GM21717 (cell line): ENCODE measurements at regions not wholly inside any gene's neighbourhood (a gene's known extent, or its start where the extent isn't known, plus 50 kb on each side); places are given as distances from the start of the nearest gene placed in this dataset.
A peak's percentile ranks its signal among the peaks of the same experiment; 100 is the strongest.
"Not testable (repeated sequence)": the region's sequence is repeated elsewhere in the genome, so short reads cannot be mapped to it uniquely, and the experiment has no call there.

ENCODE experiments used
- ATAC-seq: cut with Tn5 transposase; IDR thresholded peaks from one replicate; pipeline ENCODE4 v1.9.1; 2021; ENCODE audit warnings: mild to moderate bottlenecking, moderate library complexity; ENCODE audit not compliant: unreplicated experiment

GRCh38 chr12:105682821-105683220 is 352.3 kb downstream of the C12orf75 start:
- ATAC-seq: not testable (repeated sequence)

- ATAC-seq: not testable (repeated sequence)
Observed at GRCh38 chr12:105683836-105684235, 353.3 kb downstream of the C12orf75 start.

DNA sequence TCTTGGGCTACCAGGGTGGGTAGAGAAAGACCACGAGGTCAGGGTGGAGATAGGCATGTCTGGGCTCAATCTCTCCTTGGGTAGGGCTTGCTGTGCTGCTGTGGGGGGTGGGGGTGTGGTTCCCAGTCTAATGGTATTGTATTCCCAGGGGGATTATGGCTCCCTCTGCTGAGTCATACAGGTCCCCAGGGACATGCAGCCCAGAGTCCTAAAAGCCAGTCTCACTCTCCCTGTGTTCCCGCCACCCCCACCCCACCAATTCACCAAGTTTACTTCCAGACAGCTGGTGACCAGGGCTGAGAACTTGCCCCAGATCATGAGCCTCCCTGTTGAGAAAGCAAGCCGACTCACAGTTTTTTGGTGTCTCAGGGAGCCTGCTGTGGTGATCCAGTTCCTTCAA is 367.6 kb downstream of the C12orf75 start:
- ATAC-seq: no peak

GRCh38 chr12:105699209-105699608 is 368.7 kb downstream of the C12orf75 start:
- ATAC-seq: no peak

GRCh38 chr12:105704787-105705186 is 374.3 kb downstream of the C12orf75 start:
- no peak for ATAC-seq

GRCh38 chr12:105705235-105705634 is 374.7 kb downstream of the C12orf75 start:
- ATAC-seq: no peak

DNA sequence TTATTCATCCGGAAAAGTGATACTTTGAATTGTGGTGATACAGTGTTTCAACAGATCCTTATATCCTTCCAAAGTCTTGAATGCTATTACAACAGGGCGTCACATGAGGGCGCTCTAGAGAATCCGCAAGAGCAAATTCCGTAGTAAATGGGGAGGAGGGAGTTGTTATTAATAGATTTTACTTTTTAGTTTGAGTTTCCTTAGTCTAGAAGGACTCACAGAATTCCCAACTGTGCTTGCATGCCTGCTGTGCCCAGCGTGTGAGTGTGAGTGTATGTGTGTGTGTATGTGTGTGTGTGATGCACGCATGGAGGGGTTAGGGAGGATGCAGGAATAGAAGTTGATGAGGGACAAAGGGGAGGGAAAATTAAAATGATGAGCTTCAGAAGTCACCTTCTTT is 375.3 kb downstream of the C12orf75 start:
- ATAC-seq: no peak

- no peak for ATAC-seq
Observed at GRCh38 chr12:105706321-105706972, 376.0 kb downstream of the C12orf75 start.

GRCh38 chr12:105706973-105707334 is 376.5 kb downstream of the C12orf75 start:
- ATAC-seq: no peak

DNA sequence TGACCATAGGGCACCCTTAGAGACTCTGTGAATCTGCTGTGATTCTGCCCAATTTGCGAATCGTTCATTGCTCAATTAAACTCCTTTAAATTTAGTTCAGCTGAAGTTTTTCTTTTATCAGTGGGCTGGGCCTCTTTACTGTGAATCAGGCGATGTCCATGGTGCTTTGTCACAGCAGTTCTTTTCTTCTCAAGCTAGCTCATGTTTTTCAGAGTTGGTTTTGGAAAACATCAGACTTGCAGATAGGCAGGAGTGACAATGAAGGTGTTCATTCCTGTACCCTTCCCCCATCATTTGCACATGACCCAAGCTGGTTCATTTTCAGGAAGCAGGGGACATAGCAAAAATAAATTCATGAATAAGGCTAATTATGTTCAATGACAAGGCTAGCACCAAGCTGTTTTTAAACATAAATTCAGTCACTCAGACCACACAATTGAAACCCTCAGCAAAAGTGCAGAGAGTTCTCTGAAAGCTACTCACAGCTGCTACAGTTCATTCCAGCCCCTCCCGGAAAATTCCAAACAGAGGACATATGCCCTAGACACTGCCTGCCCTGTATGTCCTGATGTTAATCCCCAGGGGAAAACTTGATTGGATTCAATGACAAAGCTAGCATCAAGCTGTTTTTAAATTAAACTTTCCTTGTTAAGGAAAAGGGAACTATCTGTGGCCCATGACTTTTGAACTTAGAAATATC is 383.3 kb downstream of the C12orf75 start:
- ATAC-seq: no peak

GRCh38 chr12:105716621-105717020 is 386.1 kb downstream of the C12orf75 start:
- ATAC-seq: no peak

- peak; percentile 62 for ATAC-seq
Observed at GRCh38 chr12:105721051-105721825, 390.7 kb downstream of the C12orf75 start.

DNA sequence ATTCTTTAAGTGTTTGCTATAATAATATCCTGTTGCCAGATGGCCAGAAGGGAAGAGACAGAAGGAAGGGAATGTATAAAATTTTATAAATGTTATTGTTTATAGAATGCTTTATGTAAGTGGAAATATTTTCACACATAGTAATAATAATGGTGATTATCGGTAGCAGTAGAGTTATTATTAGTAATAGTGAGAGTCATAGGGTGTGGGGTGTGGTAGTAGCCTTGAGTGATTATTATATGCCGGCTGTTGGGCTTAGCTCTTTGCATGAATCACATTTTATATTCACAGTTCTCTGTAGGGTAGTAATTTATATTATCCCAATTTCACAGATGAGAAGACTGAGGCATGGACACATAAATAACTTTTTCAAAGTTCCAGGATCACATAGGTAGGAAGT is 391.4 kb downstream of the C12orf75 start:
- ATAC-seq: peak; percentile 41

GRCh38 chr12:105723066-105723465 is 392.6 kb downstream of the C12orf75 start:
- no peak for ATAC-seq

DNA sequence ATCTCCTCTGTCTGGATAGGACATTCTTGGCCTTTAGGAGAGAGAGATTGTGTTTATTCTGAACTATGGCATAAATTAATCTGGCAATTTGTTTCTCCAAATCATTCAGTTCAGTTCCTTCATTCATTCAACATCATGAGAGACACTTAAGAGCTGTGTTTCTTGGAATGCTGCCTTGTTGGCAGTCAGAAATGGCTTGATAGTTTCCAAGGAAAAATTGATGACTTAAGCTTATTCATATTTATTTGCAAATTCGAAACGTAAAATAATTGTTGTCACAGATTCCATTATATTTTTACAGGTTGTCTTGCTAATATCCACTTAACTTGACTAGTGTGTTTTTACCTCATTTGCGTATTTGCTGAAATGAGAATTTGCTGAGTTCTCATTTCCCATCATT is 393.0 kb downstream of the C12orf75 start:
- ATAC-seq: no peak

GRCh38 chr12:105724641-105725040 is 394.1 kb downstream of the C12orf75 start:
- ATAC-seq: no peak

GRCh38 chr12:105725054-105725453 is 394.6 kb downstream of the C12orf75 start:
- no peak for ATAC-seq

DNA sequence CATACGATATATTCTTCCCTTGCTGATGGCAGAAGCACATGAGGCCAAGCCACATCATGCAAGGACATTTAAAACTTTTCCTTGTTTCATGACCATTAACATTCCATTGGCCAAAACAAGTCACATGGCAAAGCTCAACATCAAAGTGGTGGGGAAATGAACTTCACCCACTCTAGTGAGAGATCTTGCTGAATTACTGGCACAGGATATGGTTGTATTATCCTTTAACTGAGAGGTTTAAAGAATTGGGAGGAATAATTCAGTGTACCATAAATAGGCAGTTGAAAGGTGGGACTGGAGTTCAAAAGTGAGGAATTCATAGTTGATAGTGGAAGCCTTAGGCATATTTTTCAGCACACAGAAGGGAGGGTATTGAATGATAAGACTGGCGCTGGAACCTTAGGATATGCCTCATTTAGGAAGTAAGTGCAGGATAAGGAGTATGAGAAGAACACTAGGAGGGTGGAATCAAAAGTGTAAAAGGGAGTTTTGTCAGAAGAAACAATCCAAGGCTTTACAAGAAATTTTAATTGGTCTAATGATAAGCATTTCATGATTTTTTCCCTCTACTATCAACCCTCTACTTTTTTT is 398.8 kb downstream of the C12orf75 start:
- no peak for ATAC-seq

DNA sequence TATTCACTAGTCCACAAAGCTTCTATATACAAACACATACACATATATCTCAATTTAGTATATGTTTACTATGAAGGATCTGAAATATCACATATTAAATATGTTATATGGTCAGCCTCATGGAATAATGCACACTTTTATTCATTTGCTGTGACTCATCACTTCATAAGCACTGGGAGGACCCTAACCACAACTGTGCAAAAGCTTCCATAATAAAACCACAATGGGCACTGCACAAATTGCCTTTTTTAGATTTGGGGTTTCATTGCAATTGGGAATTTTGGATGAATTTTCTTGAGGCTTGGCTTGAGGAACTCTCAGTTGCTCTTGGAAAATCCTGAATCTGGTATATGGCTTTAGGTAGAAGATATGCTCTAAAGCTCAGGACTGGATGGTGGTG is 399.4 kb downstream of the C12orf75 start:
- no peak for ATAC-seq

DNA sequence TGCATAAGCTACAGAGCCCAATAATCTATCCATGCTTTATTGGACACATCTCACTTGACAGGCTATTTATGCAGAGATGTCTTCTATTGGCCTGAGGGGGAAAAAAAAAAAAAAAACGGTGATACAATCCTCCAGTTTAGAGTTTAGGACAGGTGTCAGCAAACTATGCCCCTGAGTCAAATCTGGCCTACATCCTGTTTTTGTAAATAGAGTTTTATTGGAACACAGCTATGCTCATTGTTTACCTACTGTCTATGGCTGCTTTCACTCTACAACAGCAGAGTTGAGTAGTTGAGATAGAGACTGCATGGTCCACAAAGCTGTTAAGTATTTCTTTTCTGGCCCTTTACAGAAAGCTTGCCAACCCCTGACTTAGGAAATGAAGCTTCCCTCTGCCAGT is 403.1 kb downstream of the C12orf75 start:
- ATAC-seq: no peak

- no peak for ATAC-seq
Observed at GRCh38 chr12:105736498-105736897, 402.3 kb downstream of the NUAK1 start.

GRCh38 chr12:105738051-105738450 is 400.7 kb downstream of the NUAK1 start:
- ATAC-seq: no peak
